Skeletal muscle tissue (tissue), 3 donors: ENCODE measurements at regions not wholly inside any gene's neighbourhood (a gene's known extent, or its start where the extent isn't known, plus 50 kb on each side); places are given as distances from the start of the nearest gene placed in this dataset.

Source experiments
- H3K27ac ChIP-seq: one replicate; pipeline ENCODE4 v1.7.0; 2013; ENCODE audit warnings: mild to moderate bottlenecking, low read depth, low read length, inconsistent platforms
- H3K27me3 ChIP-seq, 3 donors: one replicate each; pipeline ENCODE4 v1.7.0; 2013; ENCODE audit warnings: low read length in 3 of 3; ENCODE audit not compliant: control insufficient read depth in 3 of 3, insufficient read depth in 3 of 3
- H3K36me3 ChIP-seq, 3 donors: one replicate each; pipeline ENCODE4 v1.7.0; 2013; ENCODE audit warnings: low read length in 3 of 3; ENCODE audit not compliant: control insufficient read depth in 3 of 3, insufficient read depth in 3 of 3
- H3K4me1 ChIP-seq, 3 donors: one replicate each; pipeline ENCODE4 v1.7.0; 2013; ENCODE audit warnings: low read length in 3 of 3, mild to moderate bottlenecking in 3 of 3; ENCODE audit not compliant: control insufficient read depth in 3 of 3, insufficient read depth in 3 of 3
- H3K4me3 ChIP-seq, 3 donors: one replicate each; pipeline ENCODE4 v1.7.0; 2013; ENCODE audit warnings: low read length in 3 of 3
- H3K9ac ChIP-seq, 3 donors: one replicate each; pipeline ENCODE4 v1.7.0; 2013; ENCODE audit warnings: low read length in 3 of 3, mild to moderate bottlenecking in 3 of 3, moderate library complexity in 2 of 3, low read depth in 1 of 3
- H3K9me3 ChIP-seq, 3 donors: one replicate each; pipeline ENCODE4 v1.7.0; 2013; ENCODE audit warnings: low read length in 3 of 3; ENCODE audit not compliant: control insufficient read depth in 3 of 3
- donor health status: Osteomylitis.

DNA sequence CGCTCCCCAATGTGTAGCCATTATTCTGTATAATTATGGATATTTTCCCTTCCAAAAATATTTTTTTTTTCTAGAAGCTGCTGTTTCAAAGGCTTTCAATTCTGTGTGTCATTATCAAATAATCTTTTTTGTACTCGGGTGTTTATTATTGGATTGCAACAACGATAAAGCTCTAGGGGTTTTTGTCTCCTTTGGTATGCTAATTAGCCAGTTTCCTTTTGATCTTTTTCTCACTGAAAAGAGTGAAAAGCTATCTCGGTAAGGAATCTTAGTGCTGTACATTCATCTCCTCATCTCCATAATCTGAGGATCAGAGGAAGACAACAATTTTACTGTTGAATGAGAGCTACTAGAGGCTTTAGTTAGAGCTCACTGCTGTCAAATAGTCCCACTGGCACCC, 136.6 kb downstream of the OLFM4 start:
- Histone ChIP-seq H3K4me3 (no peak overlapping the region), H3K27ac (no peak overlapping the region), H3K4me1 (no peaks in the 10 kb centered on the region), H3K36me3 (no peaks in the 10 kb centered on the region), H3K9me3 (no peaks in the 10 kb centered on the region), H3K9ac (no peak overlapping the region), H3K27me3 (no peaks in the 10 kb centered on the region)

GRCh38 chr13:53167561-53167960, 138.9 kb downstream of the OLFM4 start:
- H3K9me3 ChIP-seq = no peaks in the 10 kb centered on the region
- no peak overlapping the region for H3K4me3 ChIP-seq
- no peak overlapping the region for H3K27ac ChIP-seq
- H3K36me3 ChIP-seq = no peaks in the 10 kb centered on the region
- H3K4me1 ChIP-seq = no peaks in the 10 kb centered on the region
- H3K27me3 ChIP-seq = no peaks in the 10 kb centered on the region
- no peak overlapping the region for H3K9ac ChIP-seq

DNA sequence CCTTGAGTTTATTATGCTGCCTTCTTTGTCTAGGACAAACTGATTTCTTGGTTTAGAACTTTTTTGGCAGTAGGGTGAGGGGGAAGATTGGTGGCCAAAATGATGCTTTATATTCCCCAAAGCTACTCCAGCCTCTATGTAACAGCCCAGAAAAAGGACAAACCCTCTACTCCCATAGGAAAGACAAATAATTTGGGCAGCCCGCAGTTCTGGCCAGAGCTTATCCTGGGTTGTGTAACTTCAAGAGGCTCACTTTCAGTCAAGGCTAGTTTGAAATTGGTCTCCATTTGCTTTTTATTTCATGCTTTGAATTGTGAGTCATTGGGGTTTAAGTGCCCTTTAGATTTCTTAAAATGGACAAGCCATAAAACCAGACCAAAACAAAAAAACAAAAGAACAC, 142.3 kb downstream of the OLFM4 start:
- H3K36me3 ChIP-seq = no peaks in the 10 kb centered on the region
- H3K9me3 ChIP-seq = no peaks in the 10 kb centered on the region
- H3K4me3 ChIP-seq = no peak overlapping the region
- no peaks in the 10 kb centered on the region for H3K4me1 ChIP-seq
- H3K27me3 ChIP-seq = no peaks in the 10 kb centered on the region
- H3K9ac ChIP-seq = no peak overlapping the region
- H3K27ac ChIP-seq = no peak overlapping the region

GRCh38 chr13:53174545-53174944, 145.9 kb downstream of the OLFM4 start:
- Histone ChIP-seq H3K27ac (no peak overlapping the region), H3K4me1 (no peaks in the 10 kb centered on the region), H3K9me3 (no peaks in the 10 kb centered on the region), H3K27me3 (no peaks in the 10 kb centered on the region), H3K36me3 (no peaks in the 10 kb centered on the region), H3K4me3 (no peak overlapping the region), H3K9ac (no peak overlapping the region)

- no peaks in the 10 kb centered on the region for H3K36me3 ChIP-seq
- H3K9me3 ChIP-seq = no peaks in the 10 kb centered on the region
- no peaks in the 10 kb centered on the region for H3K27me3 ChIP-seq
- H3K4me1 ChIP-seq = no peaks in the 10 kb centered on the region
- H3K4me3 ChIP-seq = no peak overlapping the region
- no peak overlapping the region for H3K9ac ChIP-seq
- no peak overlapping the region for H3K27ac ChIP-seq
Measured at GRCh38 chr13:53180684-53181083, 152.1 kb downstream of the OLFM4 start.

- Histone ChIP-seq H3K27ac (no peak overlapping the region), H3K27me3 (no peaks in the 10 kb centered on the region), H3K9ac (no peak overlapping the region), H3K4me3 (no peak overlapping the region), H3K9me3 (no peaks in the 10 kb centered on the region), H3K4me1 (no peaks in the 10 kb centered on the region), H3K36me3 (no peaks in the 10 kb centered on the region)
Measured at GRCh38 chr13:53182724-53183123, 154.1 kb downstream of the OLFM4 start.

- no peak overlapping the region for H3K9ac ChIP-seq
- H3K4me1 ChIP-seq = no peaks in the 10 kb centered on the region
- H3K36me3 ChIP-seq = no peaks in the 10 kb centered on the region
Measured at GRCh38 chr13:53188120-53188519, 159.5 kb downstream of the OLFM4 start.

DNA sequence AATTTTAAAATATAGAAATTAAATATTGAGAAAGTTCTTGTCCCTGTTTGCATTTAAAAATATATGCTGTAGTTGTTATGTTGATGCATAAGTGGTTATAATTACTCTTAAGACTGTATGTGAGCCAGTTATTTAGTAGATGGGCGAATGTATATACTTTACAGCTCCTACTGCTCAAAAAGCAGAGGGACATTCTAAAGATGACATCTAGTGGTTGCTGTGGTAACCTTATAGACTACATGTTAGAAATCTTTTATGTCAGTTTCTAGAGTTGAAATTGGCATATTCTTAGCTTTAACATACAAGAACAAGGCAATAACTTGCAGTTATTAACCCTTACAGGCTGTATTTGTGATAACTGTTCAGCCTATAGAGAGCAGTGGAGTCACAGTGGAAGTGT, 160.5 kb downstream of the OLFM4 start:
- no peak overlapping the region for H3K4me3 ChIP-seq
- H3K27ac ChIP-seq = no peak overlapping the region
- H3K9me3 ChIP-seq = no peaks in the 10 kb centered on the region
- H3K9ac ChIP-seq = no peak overlapping the region
- H3K27me3 ChIP-seq = no peaks in the 10 kb centered on the region
- H3K36me3 ChIP-seq = no peaks in the 10 kb centered on the region
- H3K4me1 ChIP-seq = no peaks in the 10 kb centered on the region

More at GRCh38 chr13:53188120-53188519, 159.5 kb downstream of the OLFM4 start:
- no peak overlapping the region for H3K4me3 ChIP-seq
- no peak overlapping the region for H3K27ac ChIP-seq
- no peaks in the 10 kb centered on the region for H3K9me3 ChIP-seq
- no peaks in the 10 kb centered on the region for H3K27me3 ChIP-seq

DNA sequence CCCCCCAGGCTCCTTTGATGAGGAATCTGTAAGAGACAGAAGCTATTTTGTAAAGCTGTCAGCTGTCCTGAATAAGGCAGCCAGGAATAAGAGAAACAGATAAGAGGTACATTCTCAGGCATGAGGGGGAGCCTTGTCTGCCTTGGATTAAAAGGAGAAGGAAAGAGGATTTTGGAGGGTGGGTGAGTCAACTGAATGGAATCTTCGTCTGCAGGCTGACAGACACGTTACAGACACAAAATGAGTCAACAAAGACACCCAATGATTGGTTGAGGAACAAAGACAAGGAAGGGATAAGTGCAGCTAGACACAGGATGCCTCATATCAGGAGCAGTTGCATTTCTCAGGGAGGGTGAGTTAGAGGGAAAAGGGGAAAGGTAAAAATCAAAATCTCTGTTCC, 162.5 kb downstream of the OLFM4 start:
- no peaks in the 10 kb centered on the region for H3K4me1 ChIP-seq
- no peak overlapping the region for H3K27ac ChIP-seq
- no peak overlapping the region for H3K9ac ChIP-seq

DNA sequence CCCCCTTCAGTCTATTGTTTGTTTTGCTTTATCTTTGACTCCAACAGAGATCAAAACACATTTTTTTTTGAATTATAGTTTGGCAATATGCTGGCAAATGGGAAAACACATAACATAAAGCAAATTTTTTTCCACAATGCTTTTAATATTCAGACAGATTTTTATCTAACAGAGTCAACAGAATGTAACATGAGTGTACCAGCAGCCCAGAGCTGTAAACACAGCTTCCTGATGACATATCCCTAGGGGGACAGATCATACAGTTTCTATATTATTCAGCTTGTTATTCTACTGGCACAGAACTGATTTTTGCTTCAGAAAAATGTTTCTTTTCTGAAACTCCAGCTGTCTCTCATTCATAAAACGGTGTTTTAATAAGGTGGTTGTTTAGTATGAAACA, 168.8 kb downstream of the OLFM4 start:
- Histone ChIP-seq H3K9me3 (peaks cover 0 to 5% (median 0%) of the 10 kb centered on the region in 3 donors), H3K9ac (no peak overlapping the region), H3K27me3 (peaks cover 23 to 33% (median 24%) of the 10 kb centered on the region in 3 donors), H3K27ac (no peak overlapping the region), H3K4me1 (no peaks in the 10 kb centered on the region), H3K4me3 (no peak overlapping the region), H3K36me3 (no peaks in the 10 kb centered on the region)

More for the DNA sequence above, 162.5 kb downstream of the OLFM4 start:
- H3K9me3 ChIP-seq = no peaks in the 10 kb centered on the region
- no peak overlapping the region for H3K4me3 ChIP-seq
- H3K27me3 ChIP-seq = no peaks in the 10 kb centered on the region
- H3K36me3 ChIP-seq = no peaks in the 10 kb centered on the region

DNA sequence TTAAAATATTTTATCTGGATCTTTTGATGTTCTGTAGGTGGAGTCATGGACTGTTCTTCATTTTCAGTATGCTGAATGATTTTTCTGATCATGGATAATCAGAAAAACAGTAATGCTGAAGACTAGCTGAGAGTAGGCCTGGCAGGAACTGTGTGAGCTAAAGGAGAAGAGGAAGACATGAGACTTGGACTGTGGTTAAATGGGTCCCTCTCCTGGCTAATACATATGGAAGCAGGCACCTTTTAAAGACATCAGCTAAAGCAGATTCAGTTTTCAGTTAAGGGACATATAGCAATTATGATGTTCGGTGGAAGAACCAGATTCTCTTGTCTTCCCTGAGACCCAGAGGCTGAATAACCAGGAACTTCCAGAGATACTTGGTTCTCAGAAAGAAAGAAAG, 169.4 kb downstream of the OLFM4 start:
- peaks cover 23 to 33% (median 25%) of the 10 kb centered on the region in 3 donors for H3K27me3 ChIP-seq
- no peaks in the 10 kb centered on the region for H3K36me3 ChIP-seq
- no peak overlapping the region for H3K9ac ChIP-seq
- H3K9me3 ChIP-seq = peaks cover 0 to 5% (median 0%) of the 10 kb centered on the region in 3 donors
- H3K4me1 ChIP-seq = no peaks in the 10 kb centered on the region
- H3K4me3 ChIP-seq = no peak overlapping the region
- no peak overlapping the region for H3K27ac ChIP-seq
